ENCODE measurements at regions not wholly inside any gene's neighbourhood (a gene's known extent, or its start where the extent isn't known, plus 50 kb on each side); places are given as distances from the start of the nearest gene placed in this dataset.
"Not testable (repeated sequence)": the region's sequence is repeated elsewhere in the genome, so short reads cannot be mapped to it uniquely, and the experiment has no call there.

- DNase-seq (ENCODE audit: low read depth) = no peak
- no peak overlapping the region for H3K4me3 ChIP-seq (ENCODE audit: low read depth, low read length)
- TF ChIP-seq POLR2A (IDR thresholded peaks at IDR 0.05; ENCODE audit: extremely low read depth, insufficient read length) = no peak
- no peak for TF ChIP-seq MAX (IDR thresholded peaks at IDR 0.05; ENCODE audit: low read depth, low read length)
- no peak for TF ChIP-seq MYC (IDR thresholded peaks at IDR 0.05; ENCODE audit: low read depth, low read length)
- TF ChIP-seq CTCF (IDR thresholded peaks at IDR 0.05; ENCODE audit: low read depth, low read length) = no peak
These were observed 155.5 kb upstream of the PRDX4 start for GRCh38 chrX:23511793-23512192.

GRCh38 chrX:23513121-23513520, 154.2 kb upstream of the PRDX4 start:
- TF ChIP-seq CTCF (IDR thresholded peaks at IDR 0.05; ENCODE audit: low read depth, low read length) (no peak), POLR2A (IDR thresholded peaks at IDR 0.05; ENCODE audit: extremely low read depth, insufficient read length) (no peak), MAX (IDR thresholded peaks at IDR 0.05; ENCODE audit: low read depth, low read length) (no peak), MYC (IDR thresholded peaks at IDR 0.05; ENCODE audit: low read depth, low read length) (no peak)
- no peak for DNase-seq (ENCODE audit: low read depth)
- H3K4me3 ChIP-seq (ENCODE audit: low read depth, low read length) = no peak overlapping the region

GRCh38 chrX:23514082-23514481, 153.2 kb upstream of the PRDX4 start:
- TF ChIP-seq POLR2A (IDR thresholded peaks at IDR 0.05; ENCODE audit: extremely low read depth, insufficient read length) (no peak), MAX (IDR thresholded peaks at IDR 0.05; ENCODE audit: low read depth, low read length) (no peak), MYC (IDR thresholded peaks at IDR 0.05; ENCODE audit: low read depth, low read length) (no peak)
- no peak for DNase-seq (ENCODE audit: low read depth)

GRCh38 chrX:23515028-23515427, 152.3 kb upstream of the PRDX4 start:
- DNase-seq (ENCODE audit: low read depth) = no peak
- no peak overlapping the region for H3K4me3 ChIP-seq (ENCODE audit: low read depth, low read length)

More at GRCh38 chrX:23514082-23514481, 153.2 kb upstream of the PRDX4 start:
- no peak overlapping the region for H3K4me3 ChIP-seq (ENCODE audit: low read depth, low read length)

GRCh38 chrX:23523026-23523657, 144.2 kb upstream of the PRDX4 start:
- DNase-seq (ENCODE audit: low read depth); H3K4me3 ChIP-seq (ENCODE audit: low read depth, low read length): not testable (repeated sequence)

More at GRCh38 chrX:23515028-23515427, 152.3 kb upstream of the PRDX4 start:
- TF ChIP-seq POLR2A (IDR thresholded peaks at IDR 0.05; ENCODE audit: extremely low read depth, insufficient read length) (no peak), MYC (IDR thresholded peaks at IDR 0.05; ENCODE audit: low read depth, low read length) (no peak), MAX (IDR thresholded peaks at IDR 0.05; ENCODE audit: low read depth, low read length) (no peak), CTCF (IDR thresholded peaks at IDR 0.05; ENCODE audit: low read depth, low read length) (no peak)

GRCh38 chrX:23524467-23524866, 142.8 kb upstream of the PRDX4 start:
- H3K4me3 ChIP-seq (ENCODE audit: low read depth, low read length) = no peak overlapping the region
- no peak for TF ChIP-seq POLR2A (IDR thresholded peaks at IDR 0.05; ENCODE audit: extremely low read depth, insufficient read length)
- no peak for TF ChIP-seq MAX (IDR thresholded peaks at IDR 0.05; ENCODE audit: low read depth, low read length)
- no peak for TF ChIP-seq MYC (IDR thresholded peaks at IDR 0.05; ENCODE audit: low read depth, low read length)
- no peak for TF ChIP-seq CTCF (IDR thresholded peaks at IDR 0.05; ENCODE audit: low read depth, low read length)
- DNase-seq (ENCODE audit: low read depth) = no peak

GRCh38 chrX:23525531-23525930, 141.8 kb upstream of the PRDX4 start:
- TF ChIP-seq POLR2A (IDR thresholded peaks at IDR 0.05; ENCODE audit: extremely low read depth, insufficient read length) = no peak
- no peak for TF ChIP-seq CTCF (IDR thresholded peaks at IDR 0.05; ENCODE audit: low read depth, low read length)
- TF ChIP-seq MYC (IDR thresholded peaks at IDR 0.05; ENCODE audit: low read depth, low read length) = no peak
- no peak for TF ChIP-seq MAX (IDR thresholded peaks at IDR 0.05; ENCODE audit: low read depth, low read length)
- no peak overlapping the region for H3K4me3 ChIP-seq (ENCODE audit: low read depth, low read length)
- no peak for DNase-seq (ENCODE audit: low read depth)

Measured in NB4 (cell line).